Keratinocyte (primary cell): ENCODE measurements at regions not wholly inside any gene's neighbourhood (a gene's known extent, or its start where the extent isn't known, plus 50 kb on each side); places are given as distances from the start of the nearest gene placed in this dataset.

Experiments used
- DNase-seq: peaks from one replicate; pipeline ENCODE4 v3.0.0-alpha.2; 2011; ENCODE audit warnings: low read depth, missing footprints, low spot score
- FAIRE-seq: peaks from 2 replicates; lab custom pipeline; 2011; peaks lifted over from hg19 to GRCh38; lab: Jason Lieb, UNC
- H2AFZ ChIP-seq: 2 replicates; pipeline ENCODE4 v1.6.0; 2012; ENCODE audit warnings: low read length, control low read depth, inconsistent platforms; ENCODE audit not compliant: control insufficient read depth
- H3K27ac ChIP-seq: 2 replicates; pipeline ENCODE4 v1.5.1; 2011; ENCODE audit warnings: low read length; ENCODE audit not compliant: control insufficient read depth, insufficient read depth
- H3K27me3 ChIP-seq: 3 replicates; pipeline ENCODE4 v1.6.0; 2011; ENCODE audit warnings: low read length; ENCODE audit not compliant: control insufficient read depth, insufficient read depth; ENCODE audit errors: extremely low read depth
- H3K36me3 ChIP-seq, 2 experiments: 2 replicates in 1 of 2; 3 replicates in 1 of 2; pipeline ENCODE4 v1.5.1; 2011; ENCODE audit warnings: low read length in 2 of 2, mild to moderate bottlenecking in 1 of 2; ENCODE audit not compliant: control insufficient read depth in 2 of 2, insufficient read depth in 2 of 2; ENCODE audit errors: extremely low read depth in 1 of 2
- H3K4me1 ChIP-seq: 3 replicates; pipeline ENCODE4 v1.5.1; 2011; ENCODE audit warnings: low read length; ENCODE audit not compliant: control insufficient read depth, insufficient read depth; ENCODE audit errors: extremely low read depth
- H3K4me2 ChIP-seq: 3 replicates; pipeline ENCODE4 v1.6.0; 2011; ENCODE audit warnings: low read depth, low read length; ENCODE audit not compliant: control insufficient read depth, insufficient read depth; ENCODE audit errors: extremely low read depth
- H3K4me3 ChIP-seq, 3 experiments: fragments of 200-600 bp in 1 of 3; sonication (generic) in 1 of 3; 2 replicates in 2 of 3; 3 replicates in 1 of 3; pipeline ENCODE4 v1.5.1; 2011 to 2016; ENCODE audit warnings: low read length in 3 of 3, mild to moderate bottlenecking in 3 of 3, control low read depth in 2 of 3, inconsistent platforms in 1 of 3, low read depth in 1 of 3, mixed read lengths in 1 of 3, mixed run types in 1 of 3, moderate library complexity in 1 of 3; ENCODE audit not compliant: control insufficient read depth in 2 of 3, insufficient read depth in 2 of 3; ENCODE audit errors: extremely low read depth in 1 of 3
- H3K79me2 ChIP-seq: 2 replicates; pipeline ENCODE4 v1.6.0; 2012; ENCODE audit warnings: low read length; ENCODE audit not compliant: control insufficient read depth, insufficient read depth
- H3K9ac ChIP-seq: 3 replicates; pipeline ENCODE4 v1.6.0; 2011; ENCODE audit warnings: low read length; ENCODE audit not compliant: control insufficient read depth, insufficient read depth; ENCODE audit errors: extremely low read depth
- H3K9me1 ChIP-seq: 3 replicates; pipeline ENCODE4 v1.6.0; 2011; ENCODE audit warnings: low read length; ENCODE audit not compliant: control insufficient read depth, insufficient read depth; ENCODE audit errors: extremely low read depth
- H3K9me3 ChIP-seq: 2 replicates; pipeline ENCODE4 v1.5.1; 2012; ENCODE audit warnings: low read depth, low read length; ENCODE audit not compliant: control insufficient read depth
- H4K20me1 ChIP-seq: 3 replicates; pipeline ENCODE4 v1.6.0; 2011; ENCODE audit warnings: low read length; ENCODE audit not compliant: control insufficient read depth, insufficient read depth; ENCODE audit errors: extremely low read depth
- CTCF ChIP-seq, 3 experiments: IDR thresholded peaks in 1 of 3; conservative IDR thresholded peaks in 1 of 3; optimal IDR thresholded peaks in 1 of 3; 2 replicates in 2 of 3; 3 replicates in 1 of 3; pipeline versions ENCODE3 to v1.5.1; 2011; ENCODE audit warnings: low read length in 3 of 3, mild to moderate bottlenecking in 3 of 3, moderate library complexity in 2 of 3, control low read depth in 1 of 3, inconsistent platforms in 1 of 3; ENCODE audit not compliant: insufficient read depth in 2 of 3; ENCODE audit errors: extremely low read depth in 1 of 3
- EZH2 ChIP-seq: IDR thresholded peaks from one replicate; pipeline ENCODE4 v1.6.1; 2012; ENCODE audit warnings: inconsistent platforms, mild to moderate bottlenecking, low read length, moderate library complexity
- dilution Hi-C: fragments of 300-500 bp; cut with MboI; formaldehyde crosslinking; loops from one replicate; pipeline ENCODE4 v1.7.0; 2020; ENCODE audit warnings: low sequenced_read_pairs; ENCODE audit not compliant: extremely low pct_ligation_motif_present

GRCh38 chr5:1660511-1660910 lies 136.8 kb upstream of the LPCAT1 start:
- no peak overlapping the region for H3K4me2 ChIP-seq
- H3K4me3 ChIP-seq: no peak overlapping the region
- H3K9me3 ChIP-seq: no peaks in the 10 kb centered on the region
- H3K4me1 ChIP-seq: no peaks in the 10 kb centered on the region
- H2AFZ ChIP-seq: no peak overlapping the region
- no peak overlapping the region for H3K9ac ChIP-seq
- dilution Hi-C loops: no loop called here
- DNase-seq (no peak), FAIRE-seq (no peak)
- H3K9me1 ChIP-seq: no peaks in the 10 kb centered on the region
- H3K27ac ChIP-seq: no peak overlapping the region
- no peaks in the 10 kb centered on the region for H3K79me2 ChIP-seq
- TF ChIP-seq CTCF (optimal IDR thresholded peaks at IDR 0.05 in 1 of 3, IDR thresholded peaks at IDR 0.05 in 1 of 3, conservative IDR thresholded peaks at IDR 0.05 in 1 of 3; ENCODE audit: extremely low read depth in 1 of 3, insufficient read depth in 2 of 3, low read length in 3 of 3) (no peak), EZH2 (no peak)
- H4K20me1 ChIP-seq: no peaks in the 10 kb centered on the region
- peaks cover 20% of the 10 kb centered on the region for H3K27me3 ChIP-seq
- H3K36me3 ChIP-seq: no peaks in the 10 kb centered on the region

- Histone ChIP-seq H4K20me1 (no peaks in the 10 kb centered on the region), H2AFZ (no peak overlapping the region), H3K36me3 (no peaks in the 10 kb centered on the region), H3K27ac (no peak overlapping the region), H3K4me2 (no peak overlapping the region), H3K9ac (no peak overlapping the region), H3K9me3 (no peaks in the 10 kb centered on the region), H3K79me2 (no peaks in the 10 kb centered on the region), H3K4me3 (no peak overlapping the region), H3K4me1 (no peaks in the 10 kb centered on the region), H3K9me1 (no peaks in the 10 kb centered on the region), H3K27me3 (peaks cover 15% of the 10 kb centered on the region)
- dilution Hi-C loops: no loop called here
- DNase-seq (no peak), FAIRE-seq (no peak)
- no peak for TF ChIP-seq CTCF (optimal IDR thresholded peaks at IDR 0.05 in 1 of 3, IDR thresholded peaks at IDR 0.05 in 1 of 3, conservative IDR thresholded peaks at IDR 0.05 in 1 of 3; ENCODE audit: extremely low read depth in 1 of 3, insufficient read depth in 2 of 3, low read length in 3 of 3)
- no peak for TF ChIP-seq EZH2
These were observed 136.2 kb upstream of the LPCAT1 start for GRCh38 chr5:1660001-1660400.
